Gastrocnemius medialis (tissue), 4 donors: ENCODE measurements at regions not wholly inside any gene's neighbourhood (a gene's known extent, or its start where the extent isn't known, plus 50 kb on each side); places are given as distances from the start of the nearest gene placed in this dataset.

Experiments used
- ATAC-seq, 2 donors: fragments of 150-250 bp; one replicate each; pipeline ENCODE4 v1.9.1; 2016
- DNase-seq, 2 donors: peaks; one replicate each; pipeline ENCODE4 v3.0.0-alpha.2; 2019
- H3K27ac ChIP-seq, 4 donors: fragments of 200-600 bp; sonication (generic); 1 replicate in 1 of 4; 2 replicates in 3 of 4; pipeline ENCODE4 v1.5.1; 2016 to 2018; ENCODE audit warnings: mild to moderate bottlenecking in 2 of 4, moderate library complexity in 1 of 4
- H3K27me3 ChIP-seq, 3 donors: fragments of 200-600 bp; sonication (generic) in 2 of 3; 1 replicate in 1 of 3; 2 replicates in 2 of 3; pipeline versions ENCODE4 v1.5.1 to v1.6.0; 2016 to 2019; ENCODE audit warnings: mild to moderate bottlenecking in 1 of 3, moderate library complexity in 1 of 3
- H3K36me3 ChIP-seq, 2 donors: fragments of 200-600 bp; sonication (generic) in 1 of 2; one replicate each; pipeline ENCODE4 v1.5.1; 2017 to 2018
- H3K4me1 ChIP-seq, 2 donors: fragments of 200-600 bp; sonication (generic) in 1 of 2; one replicate each; pipeline ENCODE4 v1.5.1; 2016 to 2017; ENCODE audit warnings: mild to moderate bottlenecking in 2 of 2
- H3K4me3 ChIP-seq, 4 donors: fragments of 200-600 bp; sonication (generic) in 3 of 4; 1 replicate in 1 of 4; 2 replicates in 3 of 4; pipeline ENCODE4 v1.5.1; 2016 to 2019; ENCODE audit warnings: mild to moderate bottlenecking in 2 of 4
- H3K9me3 ChIP-seq, 3 donors: fragments of 200-600 bp; sonication (generic) in 2 of 3; 1 replicate in 1 of 3; 2 replicates in 2 of 3; pipeline ENCODE4 v1.5.1; 2016 to 2019
- POLR2A ChIP-seq, 2 donors: fragments of 450-650 bp; IDR thresholded peaks; one replicate each; pipeline ENCODE4 v1.6.1; 2017; ENCODE audit warnings: antibody characterized with exemption in 2 of 2, mild to moderate bottlenecking in 2 of 2, moderate library complexity in 2 of 2
- in situ Hi-C, 4 donors: fragments of 200-750 bp; cut with MboI; loops; one replicate each; pipeline versions ENCODE4 v1.15.0 to v1.8.0; 2017; ENCODE audit warnings: low sequenced_read_pairs in 4 of 4
- intact Hi-C: fragments of 100-400 bp; cut with DNase I; formaldehyde crosslinking; loops from one replicate; pipeline ENCODE4 v1.15.1; 2023; ENCODE audit warnings: low total_unique reads
- TF ChIP-seq, protein P1 (sequence below), 5 experiments: fragments of 450-650 bp in 3 of 5; fragments of 200-600 bp in 2 of 5; sonication (generic) in 2 of 5; IDR thresholded peaks in 4 of 5; conservative IDR thresholded peaks in 1 of 5; 1 replicate in 4 of 5; 2 replicates in 1 of 5; pipeline ENCODE4 v1.5.1; 2016 to 2019; ENCODE audit warnings: antibody characterized with exemption in 5 of 5, mild to moderate bottlenecking in 3 of 5, moderate library complexity in 3 of 5

DNA sequence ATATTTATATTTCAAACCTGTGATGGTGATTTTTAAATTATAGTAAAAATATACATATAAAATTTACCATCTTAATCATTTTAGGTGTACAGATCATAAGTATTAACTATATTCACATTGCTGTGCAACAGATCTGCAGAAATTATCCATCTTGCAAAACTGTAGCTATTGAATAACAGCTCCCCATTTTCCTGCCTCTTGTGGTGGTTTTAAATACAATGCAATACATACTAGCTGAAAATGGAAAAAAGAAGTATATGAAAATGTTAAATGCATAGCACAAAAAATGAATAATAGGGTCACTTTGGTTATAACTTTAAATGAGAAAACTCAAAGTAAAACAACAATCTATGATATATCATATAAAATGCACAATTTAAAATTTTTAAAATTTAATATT, 130.9 kb upstream of the VPREB1 start:
- Histone ChIP-seq H3K4me1 (no peaks in the 10 kb centered on the region), H3K9me3 (no peaks in the 10 kb centered on the region), H3K4me3 (no peak overlapping the region), H3K27me3 (peaks cover 0 to 3% (median 0%) of the 10 kb centered on the region in 3 donors), H3K36me3 (no peaks in the 10 kb centered on the region), H3K27ac (no peak overlapping the region)
- TF ChIP-seq, protein P1, sequence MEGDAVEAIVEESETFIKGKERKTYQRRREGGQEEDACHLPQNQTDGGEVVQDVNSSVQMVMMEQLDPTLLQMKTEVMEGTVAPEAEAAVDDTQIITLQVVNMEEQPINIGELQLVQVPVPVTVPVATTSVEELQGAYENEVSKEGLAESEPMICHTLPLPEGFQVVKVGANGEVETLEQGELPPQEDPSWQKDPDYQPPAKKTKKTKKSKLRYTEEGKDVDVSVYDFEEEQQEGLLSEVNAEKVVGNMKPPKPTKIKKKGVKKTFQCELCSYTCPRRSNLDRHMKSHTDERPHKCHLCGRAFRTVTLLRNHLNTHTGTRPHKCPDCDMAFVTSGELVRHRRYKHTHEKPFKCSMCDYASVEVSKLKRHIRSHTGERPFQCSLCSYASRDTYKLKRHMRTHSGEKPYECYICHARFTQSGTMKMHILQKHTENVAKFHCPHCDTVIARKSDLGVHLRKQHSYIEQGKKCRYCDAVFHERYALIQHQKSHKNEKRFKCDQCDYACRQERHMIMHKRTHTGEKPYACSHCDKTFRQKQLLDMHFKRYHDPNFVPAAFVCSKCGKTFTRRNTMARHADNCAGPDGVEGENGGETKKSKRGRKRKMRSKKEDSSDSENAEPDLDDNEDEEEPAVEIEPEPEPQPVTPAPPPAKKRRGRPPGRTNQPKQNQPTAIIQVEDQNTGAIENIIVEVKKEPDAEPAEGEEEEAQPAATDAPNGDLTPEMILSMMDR (IDR thresholded peaks at IDR 0.05 in 4 of 5, conservative IDR thresholded peaks at IDR 0.05 in 1 of 5): no peak
- TF ChIP-seq POLR2A (IDR thresholded peaks at IDR 0.05): no peak
- in situ Hi-C loops: no loop called here
- DNase-seq: no peak
- ATAC-seq: no peak
- intact Hi-C loops: no loop called here

DNA sequence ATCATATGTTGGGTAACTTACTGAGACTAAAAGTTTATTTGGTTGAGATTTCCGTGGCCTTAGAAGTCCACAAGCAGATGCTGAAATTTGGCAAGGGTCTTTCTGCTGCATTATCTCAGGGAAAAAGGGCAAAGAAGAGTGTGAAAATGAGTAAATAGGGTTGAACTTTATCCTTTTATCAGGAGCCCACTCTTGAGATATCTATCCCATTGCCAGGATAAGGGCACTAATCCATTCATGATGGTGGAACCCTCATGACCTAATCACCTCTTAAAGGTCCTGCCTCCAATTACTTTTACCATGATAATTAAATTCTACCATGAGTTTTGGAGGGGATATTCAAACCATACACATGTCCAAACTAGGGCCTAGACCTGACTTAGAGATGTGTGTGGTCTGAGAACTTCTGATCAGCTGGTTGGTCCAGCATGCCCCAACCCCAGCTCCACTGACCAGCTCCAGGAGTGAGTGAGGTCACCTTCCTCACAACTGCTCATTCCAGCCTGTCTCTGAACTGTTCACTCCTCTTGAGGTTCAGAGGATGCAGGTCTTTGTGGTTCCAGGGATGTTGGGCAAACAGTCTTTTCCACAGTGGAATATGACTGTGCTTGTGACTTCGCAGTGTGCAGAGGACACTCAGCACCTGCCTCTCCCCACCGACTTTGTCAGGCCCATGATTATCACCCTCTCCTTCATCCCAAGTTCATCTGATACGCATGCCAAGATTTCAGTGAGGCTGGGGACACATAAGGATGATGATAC, 130.1 kb upstream of the TOP3B start:
- H3K9me3 ChIP-seq: no peaks in the 10 kb centered on the region
- H3K36me3 ChIP-seq: no peaks in the 10 kb centered on the region
- H3K27me3 ChIP-seq: no peaks in the 10 kb centered on the region
- H3K4me3 ChIP-seq: no peak overlapping the region
- intact Hi-C loops: no loop called here
- TF ChIP-seq, protein P1 (IDR thresholded peaks at IDR 0.05 in 4 of 5, conservative IDR thresholded peaks at IDR 0.05 in 1 of 5): no peak
- TF ChIP-seq POLR2A (IDR thresholded peaks at IDR 0.05): no peak
- no peaks in the 10 kb centered on the region for H3K4me1 ChIP-seq
- in situ Hi-C loops: no loop called here
- DNase-seq (no peak), ATAC-seq (no peak)
- H3K27ac ChIP-seq: no peak overlapping the region

DNA sequence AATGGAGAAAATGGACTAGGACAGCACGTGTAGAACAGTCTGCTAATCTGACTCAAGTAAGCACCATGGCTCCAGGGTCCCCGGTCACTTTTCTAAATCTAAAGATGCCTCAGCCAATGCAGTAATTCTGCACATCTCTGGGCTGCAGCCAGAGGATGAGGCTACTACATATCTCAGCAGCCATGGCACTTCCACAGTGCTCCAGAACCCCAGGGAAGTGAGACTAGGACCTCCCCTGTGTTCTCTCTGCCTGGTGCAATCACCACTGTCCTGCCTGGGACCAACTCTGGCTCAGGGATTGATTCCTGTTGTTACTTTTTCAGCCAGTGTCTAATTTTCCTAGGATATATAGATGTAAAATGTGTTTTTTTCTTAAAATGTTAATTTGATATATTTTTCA, 129.4 kb upstream of the TOP3B start:
- in situ Hi-C loops: no loop called here
- H3K9me3 ChIP-seq: no peaks in the 10 kb centered on the region
- ATAC-seq (no peak), DNase-seq (no peak)
- intact Hi-C loops: no loop called here
- H3K27me3 ChIP-seq: no peaks in the 10 kb centered on the region
- no peaks in the 10 kb centered on the region for H3K4me1 ChIP-seq
- H3K4me3 ChIP-seq: no peak overlapping the region
- no peak overlapping the region for H3K27ac ChIP-seq
- TF ChIP-seq, protein P1 (IDR thresholded peaks at IDR 0.05 in 4 of 5, conservative IDR thresholded peaks at IDR 0.05 in 1 of 5): no peak
- TF ChIP-seq POLR2A (IDR thresholded peaks at IDR 0.05): no peak
- H3K36me3 ChIP-seq: no peaks in the 10 kb centered on the region

DNA sequence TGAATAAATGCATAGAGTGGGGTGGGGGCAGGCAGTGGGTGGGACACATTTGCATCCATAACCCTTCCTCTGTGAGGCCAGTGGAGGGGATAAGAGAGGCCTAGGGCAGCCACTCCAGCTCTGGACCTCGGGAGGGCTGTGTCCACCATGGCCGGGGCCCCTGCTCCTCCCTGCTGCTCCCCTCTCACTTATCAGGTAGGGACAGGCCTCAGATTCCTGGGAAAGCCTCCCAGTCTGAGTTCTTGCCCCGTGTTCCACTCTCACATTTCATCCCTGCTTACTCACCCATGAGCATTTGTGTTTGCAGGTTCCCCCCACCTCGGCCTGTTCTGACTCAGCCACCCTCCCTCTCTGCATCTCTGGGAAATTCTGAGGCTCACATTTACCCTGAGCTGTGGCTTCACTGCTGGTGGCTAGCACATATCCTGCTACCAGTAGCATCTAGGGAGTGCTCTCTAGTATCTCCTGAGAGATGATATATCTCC, 128.7 kb upstream of the TOP3B start:
- Histone ChIP-seq H3K27me3 (no peaks in the 10 kb centered on the region), H3K9me3 (no peaks in the 10 kb centered on the region), H3K4me1 (no peaks in the 10 kb centered on the region), H3K27ac (no peak overlapping the region), H3K36me3 (no peaks in the 10 kb centered on the region), H3K4me3 (no peak overlapping the region)
- intact Hi-C loops: no loop called here
- ATAC-seq (no peak), DNase-seq (no peak)
- in situ Hi-C loops: no loop called here
- no peak for TF ChIP-seq POLR2A (IDR thresholded peaks at IDR 0.05)
- TF ChIP-seq, protein P1 (IDR thresholded peaks at IDR 0.05 in 4 of 5, conservative IDR thresholded peaks at IDR 0.05 in 1 of 5): no peak
